ENCODE measurements at regions not wholly inside any gene's neighbourhood (a gene's known extent, or its start where the extent isn't known, plus 50 kb on each side); places are given as distances from the start of the nearest gene placed in this dataset.

- Histone ChIP-seq H3K18ac (ENCODE audit: low read depth, low read length) (no peak overlapping the region), H2BK120ac (ENCODE audit: low read depth, low read length) (no peak overlapping the region), H3K56ac (ENCODE audit: extremely low read depth, insufficient read depth, low read length) (no peak overlapping the region), H3K36me3 (ENCODE audit: control insufficient read depth, insufficient read depth, low read length) (no peaks in the 10 kb centered on the region), H2AK5ac (ENCODE audit: low read depth, low read length) (no peak overlapping the region), H2BK5ac (ENCODE audit: low read depth, low read length, poor library complexity, severe bottlenecking) (no peak overlapping the region), H3K14ac (replicated peaks; ENCODE audit: low read depth, low read length) (no peak overlapping the region), H3K9ac (ENCODE audit: low read depth, low read length) (no peak overlapping the region), H3K79me1 (ENCODE audit: low read depth in 1 of 2, low read length in 2 of 2) (no peaks in the 10 kb centered on the region), H3K4me2 (ENCODE audit: low read depth, low read length) (no peak overlapping the region), H2BK15ac (ENCODE audit: low read depth, low read length) (no peak overlapping the region), H2BK20ac (ENCODE audit: low read depth, low read length) (no peak overlapping the region), H3K9me3 (ENCODE audit: control insufficient read depth, insufficient read depth, low read length) (no peaks in the 10 kb centered on the region), H3K23ac (ENCODE audit: low read depth, low read length) (no peak overlapping the region), H3K4me1 (ENCODE audit: control insufficient read depth, insufficient read depth, low read length) (no peaks in the 10 kb centered on the region), H4K91ac (ENCODE audit: insufficient read depth, low read depth, low read length) (no peak overlapping the region), H3K9me1 (ENCODE audit: insufficient read depth, low read length) (no peaks in the 10 kb centered on the region), H4K5ac (ENCODE audit: low read depth, low read length) (no peak overlapping the region), H2AFZ (replicated peaks; ENCODE audit: low read length, poor library complexity) (no peak overlapping the region), H3K4ac (ENCODE audit: low read depth, low read length) (no peak overlapping the region), H3K27me3 (ENCODE audit: control insufficient read depth, insufficient read depth, low read length) (no peaks in the 10 kb centered on the region), H3K4me3 (ENCODE audit: insufficient read depth, low read depth, low read length) (no peak overlapping the region), H3K27ac (ENCODE audit: insufficient read depth, low read length) (no peak overlapping the region), H4K20me1 (ENCODE audit: insufficient read depth, low read length) (no peaks in the 10 kb centered on the region), H4K8ac (ENCODE audit: low read depth in 2 of 2, low read length in 2 of 2) (no peak overlapping the region), H2AK9ac (replicated peaks; ENCODE audit: low read depth, low read length, poor library complexity) (no peak overlapping the region)
- TF ChIP-seq MAFK (IDR thresholded peaks at IDR 0.05; ENCODE audit: low read depth, low read length) (no peak), FOS (IDR thresholded peaks at IDR 0.05; ENCODE audit: low read depth, low read length) (no peak), POLR2A (IDR thresholded peaks at IDR 0.05; ENCODE audit: low read depth, low read length) (no peak), CHD1 (IDR thresholded peaks at IDR 0.05; ENCODE audit: low read depth, low read length) (no peak), CEBPB (IDR thresholded peaks at IDR 0.05; ENCODE audit: low read depth, low read length) (no peak)
- in situ Hi-C loops (cut with MboI; ENCODE audit: low sequenced_read_pairs) = no loop called here
- POLR2A ChIA-PET (ENCODE audit: unreplicated experiment) = no interaction called here
- WGBS, 2 experiments (ENCODE audit: extremely low coverage in 2 of 2, insufficient read length in 1 of 2) = 0% methylated on average over 2 of the region's 8 CpGs; no CpG with 5 or more reads in 1 of the 2 experiments
- no TSS peak for BruUV-seq (replicated peaks)
- CTCF ChIA-PET = interaction anchor here (0.6 kb wide), 1 partner anchor 92 kb away, joined by 4 read pairs; no protein-coding TSS in a partner anchor
- ATAC-seq (ENCODE audit: low read depth) (no peak), DNase-seq (no peak)
- dilution Hi-C loops (cut with HindIII; ENCODE audit: low sequenced_read_pairs, unreplicated experiment) = no loop called here
- intact Hi-C loops (cut with micrococcal nuclease) = no loop called here
These were observed 238.0 kb downstream of the ANKRD60 start for GRCh38 chr20:57990396-57990987.

Data from IMR-90 (cell line).